ENCODE measurements at regions not wholly inside any gene's neighbourhood (a gene's known extent, or its start where the extent isn't known, plus 50 kb on each side); places are given as distances from the start of the nearest gene placed in this dataset.

GRCh38 chr1:37399830-37400464 is 74.4 kb upstream of the ZC3H12A start:
- TF ChIP-seq CTCF (IDR thresholded peaks at IDR 0.05; ENCODE audit: insufficient read depth, low read length) (no peak), POLR2AphosphoS5 (IDR thresholded peaks at IDR 0.05; ENCODE audit: low read depth) (no peak), GABPA (IDR thresholded peaks at IDR 0.05; ENCODE audit: low read depth) (no peak), REST (IDR thresholded peaks at IDR 0.05; ENCODE audit: insufficient replicate concordance, low read depth) (no peak)
